Testis (tissue), 2 donors: ENCODE measurements at regions not wholly inside any gene's neighbourhood (a gene's known extent, or its start where the extent isn't known, plus 50 kb on each side); places are given as distances from the start of the nearest gene placed in this dataset.

Experiments
- DNase-seq: peaks from one replicate; pipeline ENCODE4 v3.0.0-alpha.2; 2019
- H3K27ac ChIP-seq, 2 donors: fragments of 200-600 bp; sonication (generic); one replicate each; pipeline ENCODE4 v1.5.1; 2019
- H3K27me3 ChIP-seq: fragments of 200-600 bp; sonication (generic); one replicate; pipeline ENCODE4 v1.5.1; 2019
- H3K36me3 ChIP-seq: fragments of 200-600 bp; sonication (generic); one replicate; pipeline ENCODE4 v1.5.1; 2017; ENCODE audit warnings: low read depth; ENCODE audit errors: missing control alignments
- H3K4me1 ChIP-seq: fragments of 200-600 bp; sonication (generic); one replicate; pipeline ENCODE4 v1.5.1; 2019
- H3K4me3 ChIP-seq, 2 donors: fragments of 200-600 bp; sonication (generic); one replicate each; pipeline ENCODE4 v1.5.1; 2017 to 2019
- H3K9me3 ChIP-seq: fragments of 200-600 bp; sonication (generic); one replicate; pipeline ENCODE4 v1.5.1; 2017
- POLR2A ChIP-seq: fragments of 450-650 bp; IDR thresholded peaks from one replicate; pipeline ENCODE4 v1.6.1; 2017; ENCODE audit warnings: antibody characterized with exemption, mild to moderate bottlenecking, moderate library complexity
- WGBS, 2 donors: methylation state at CpG; one replicate each; pipeline ENCODE4 v1.1.5; 2018; 5-methylcytosine and 5-hydroxymethylcytosine counted together
- intact Hi-C: fragments of 100-400 bp; cut with DNase I; formaldehyde crosslinking; loops from one replicate; pipeline ENCODE4 v1.15.1; 2023; ENCODE audit warnings: low total_unique reads
- TF ChIP-seq, protein P1 (sequence below), 3 experiments: fragments of 450-650 bp in 2 of 3; fragments of 200-600 bp in 1 of 3; sonication (generic) in 1 of 3; IDR thresholded peaks; one replicate each; pipeline ENCODE4 v1.5.1; 2016 to 2019; ENCODE audit warnings: antibody characterized with exemption in 3 of 3, mild to moderate bottlenecking in 2 of 3, moderate library complexity in 1 of 3

DNA sequence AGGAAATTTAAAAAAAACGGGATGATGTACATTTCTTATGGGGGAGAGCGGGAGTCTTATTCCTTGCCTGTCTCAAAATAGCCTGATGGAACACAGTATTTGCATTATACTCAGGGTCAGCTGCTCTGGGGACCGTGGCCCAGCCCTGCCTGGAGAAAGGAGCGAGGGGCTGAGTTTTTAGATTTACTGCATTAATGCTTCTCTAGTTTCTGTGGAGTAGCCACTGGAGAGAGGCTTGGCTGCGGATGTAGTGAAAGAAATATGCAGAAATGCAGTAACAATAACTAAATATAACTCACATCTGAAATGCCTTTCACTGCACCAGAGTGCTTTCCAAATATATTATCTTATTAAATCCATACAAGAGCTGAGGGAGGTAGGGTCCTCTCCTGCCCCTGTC, 87.6 kb upstream of the MAP1LC3B2 start:
- intact Hi-C loops = no loop called here
- no peak for DNase-seq
- no peaks in the 10 kb centered on the region for H3K36me3 ChIP-seq
- H3K4me1 ChIP-seq = no peaks in the 10 kb centered on the region
- H3K27ac ChIP-seq = no peak overlapping the region
- TF ChIP-seq, protein P1, sequence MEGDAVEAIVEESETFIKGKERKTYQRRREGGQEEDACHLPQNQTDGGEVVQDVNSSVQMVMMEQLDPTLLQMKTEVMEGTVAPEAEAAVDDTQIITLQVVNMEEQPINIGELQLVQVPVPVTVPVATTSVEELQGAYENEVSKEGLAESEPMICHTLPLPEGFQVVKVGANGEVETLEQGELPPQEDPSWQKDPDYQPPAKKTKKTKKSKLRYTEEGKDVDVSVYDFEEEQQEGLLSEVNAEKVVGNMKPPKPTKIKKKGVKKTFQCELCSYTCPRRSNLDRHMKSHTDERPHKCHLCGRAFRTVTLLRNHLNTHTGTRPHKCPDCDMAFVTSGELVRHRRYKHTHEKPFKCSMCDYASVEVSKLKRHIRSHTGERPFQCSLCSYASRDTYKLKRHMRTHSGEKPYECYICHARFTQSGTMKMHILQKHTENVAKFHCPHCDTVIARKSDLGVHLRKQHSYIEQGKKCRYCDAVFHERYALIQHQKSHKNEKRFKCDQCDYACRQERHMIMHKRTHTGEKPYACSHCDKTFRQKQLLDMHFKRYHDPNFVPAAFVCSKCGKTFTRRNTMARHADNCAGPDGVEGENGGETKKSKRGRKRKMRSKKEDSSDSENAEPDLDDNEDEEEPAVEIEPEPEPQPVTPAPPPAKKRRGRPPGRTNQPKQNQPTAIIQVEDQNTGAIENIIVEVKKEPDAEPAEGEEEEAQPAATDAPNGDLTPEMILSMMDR (IDR thresholded peaks at IDR 0.05) = no peak
- TF ChIP-seq POLR2A = no peak
- 68 to 78% methylated on average over 5 of the region's 5 CpGs for WGBS, 2 donors
- no peaks in the 10 kb centered on the region for H3K9me3 ChIP-seq
- H3K27me3 ChIP-seq = no peaks in the 10 kb centered on the region
- H3K4me3 ChIP-seq = no peak overlapping the region

DNA sequence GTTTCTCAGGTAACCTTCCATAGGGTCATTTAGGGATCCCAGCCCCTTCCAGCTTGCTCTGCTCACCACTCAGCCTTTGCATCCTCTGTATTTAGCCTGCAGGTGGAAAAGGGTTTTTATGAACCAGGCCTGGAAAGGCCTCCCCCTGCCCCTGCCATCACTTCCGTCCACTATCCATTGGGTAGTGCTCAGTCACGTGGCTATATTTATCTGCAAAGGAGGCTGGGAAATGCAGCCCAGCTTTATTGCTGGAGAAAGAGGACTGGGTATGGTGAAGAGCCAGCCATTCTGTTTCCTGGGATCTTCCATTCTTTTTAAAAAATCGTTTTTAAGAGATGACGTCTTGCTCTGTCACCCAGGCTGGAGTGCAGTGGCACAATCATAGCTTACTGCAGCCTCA, 87.0 kb upstream of the MAP1LC3B2 start:
- DNase-seq = no peak
- Histone ChIP-seq H3K36me3 (no peaks in the 10 kb centered on the region), H3K27me3 (no peaks in the 10 kb centered on the region), H3K4me1 (no peaks in the 10 kb centered on the region), H3K4me3 (no peak overlapping the region), H3K27ac (no peak overlapping the region), H3K9me3 (no peaks in the 10 kb centered on the region)
- 86 to 88% methylated on average over 4 of the region's 4 CpGs for WGBS, 2 donors
- TF ChIP-seq, protein P1 (IDR thresholded peaks at IDR 0.05) = no peak
- no peak for TF ChIP-seq POLR2A
- intact Hi-C loops = no loop called here

DNA sequence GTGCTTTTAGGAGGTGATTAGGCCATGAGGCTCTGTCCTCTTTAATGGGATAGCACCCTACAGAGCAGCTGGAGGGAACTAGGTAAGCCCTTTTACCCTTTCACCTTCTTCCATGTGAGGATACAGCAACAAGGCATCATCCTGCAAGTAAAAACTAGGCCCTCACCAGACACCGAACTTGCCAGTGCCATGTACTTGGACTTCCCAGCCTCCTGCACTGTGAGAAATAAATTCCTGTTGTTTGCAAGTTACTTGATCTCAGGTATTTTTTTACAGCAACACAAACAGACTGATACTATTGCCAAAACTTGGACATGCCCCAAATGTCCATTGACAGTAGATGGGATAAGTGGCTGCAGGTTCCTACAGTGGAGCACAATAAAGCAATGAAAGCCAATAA, 85.8 kb upstream of the MAP1LC3B2 start:
- Histone ChIP-seq H3K27ac (no peak overlapping the region), H3K9me3 (no peaks in the 10 kb centered on the region), H3K4me1 (no peaks in the 10 kb centered on the region), H3K27me3 (no peaks in the 10 kb centered on the region), H3K4me3 (no peak overlapping the region), H3K36me3 (no peaks in the 10 kb centered on the region)
- intact Hi-C loops = no loop called here
- no peak for TF ChIP-seq POLR2A
- TF ChIP-seq, protein P1 (IDR thresholded peaks at IDR 0.05) = no peak
- no peak for DNase-seq
- WGBS, 2 donors = 90 to 100% methylated on average over 1 of the region's 1 CpG

DNA sequence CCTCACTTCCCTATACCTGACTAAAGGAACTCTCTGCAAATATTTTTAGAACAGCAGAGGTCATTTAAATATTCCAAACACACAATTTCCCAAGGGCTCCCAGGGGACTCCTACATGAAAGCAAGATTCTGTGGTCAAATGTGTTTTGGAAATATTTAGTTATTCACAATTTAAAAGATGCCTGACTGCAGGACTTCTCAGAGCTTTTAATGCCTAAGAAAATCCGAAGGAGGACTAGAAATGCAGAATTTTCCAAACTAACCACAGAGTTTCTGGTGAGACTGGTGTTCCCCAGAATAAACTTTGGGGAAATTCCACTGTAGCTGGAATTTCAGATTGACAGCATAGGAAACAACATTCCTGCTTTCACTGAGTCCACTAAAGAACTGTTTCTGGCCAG, 84.8 kb upstream of the MAP1LC3B2 start:
- no peak for TF ChIP-seq POLR2A
- TF ChIP-seq, protein P1 (IDR thresholded peaks at IDR 0.05) = no peak
- Histone ChIP-seq H3K27me3 (no peaks in the 10 kb centered on the region), H3K4me1 (no peaks in the 10 kb centered on the region), H3K4me3 (no peak overlapping the region), H3K27ac (no peak overlapping the region), H3K36me3 (no peaks in the 10 kb centered on the region), H3K9me3 (no peaks in the 10 kb centered on the region)
- no peak for DNase-seq
- WGBS, 2 donors = 73 to 75% methylated on average over 1 of the region's 1 CpG
- intact Hi-C loops = no loop called here

DNA sequence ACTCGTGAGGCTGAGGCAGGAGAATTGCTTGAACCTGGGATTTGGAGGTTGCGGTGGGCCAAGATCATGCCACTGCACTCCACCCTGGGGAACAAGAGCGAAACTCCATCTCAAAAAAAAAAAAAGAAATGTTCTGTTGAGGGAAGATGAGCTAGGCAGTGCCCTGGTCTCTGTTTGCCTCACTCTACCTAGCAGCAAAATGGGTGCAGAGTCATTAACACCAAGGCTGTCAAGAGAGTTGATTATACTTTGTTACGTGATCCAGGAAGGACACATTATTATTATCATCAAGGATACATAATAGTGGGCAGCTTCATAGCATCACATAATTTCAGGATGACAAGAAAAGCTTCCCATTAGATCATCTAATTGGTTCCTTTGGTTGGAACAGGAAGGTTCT, 84.3 kb upstream of the MAP1LC3B2 start:
- WGBS, 2 donors = 95 to 97% methylated on average over 4 of the region's 4 CpGs

More for the DNA sequence above, 84.3 kb upstream of the MAP1LC3B2 start:
- TF ChIP-seq, protein P1 (IDR thresholded peaks at IDR 0.05) = no peak
- no peak for TF ChIP-seq POLR2A
- Histone ChIP-seq H3K36me3 (no peaks in the 10 kb centered on the region), H3K9me3 (no peaks in the 10 kb centered on the region), H3K4me1 (no peaks in the 10 kb centered on the region), H3K4me3 (no peak overlapping the region), H3K27ac (no peak overlapping the region), H3K27me3 (no peaks in the 10 kb centered on the region)
- intact Hi-C loops = no loop called here
- no peak for DNase-seq
